DND-41 (cell line): ENCODE measurements at regions not wholly inside any gene's neighbourhood (a gene's known extent, or its start where the extent isn't known, plus 50 kb on each side); places are given as distances from the start of the nearest gene placed in this dataset.

Source experiments
- EZH2 ChIP-seq: IDR thresholded peaks from 3 replicates; pipeline ENCODE4 v1.6.1; 2012; ENCODE audit warnings: borderline replicate concordance, low read depth, mild to moderate bottlenecking, moderate library complexity, low read length, inconsistent platforms; ENCODE audit not compliant: severe bottlenecking
- TF ChIP-seq, protein P1 (sequence below): IDR thresholded peaks from 2 replicates; pipeline ENCODE4 v1.5.1; 2012; ENCODE audit warnings: borderline replicate concordance, low read length, moderate library complexity, mild to moderate bottlenecking; ENCODE audit not compliant: poor library complexity, severe bottlenecking; ENCODE audit errors: extremely low read depth

GRCh38 chr4:164383058-164383357, 370.9 kb upstream of the SMIM31 start:
- TF ChIP-seq, protein P1, sequence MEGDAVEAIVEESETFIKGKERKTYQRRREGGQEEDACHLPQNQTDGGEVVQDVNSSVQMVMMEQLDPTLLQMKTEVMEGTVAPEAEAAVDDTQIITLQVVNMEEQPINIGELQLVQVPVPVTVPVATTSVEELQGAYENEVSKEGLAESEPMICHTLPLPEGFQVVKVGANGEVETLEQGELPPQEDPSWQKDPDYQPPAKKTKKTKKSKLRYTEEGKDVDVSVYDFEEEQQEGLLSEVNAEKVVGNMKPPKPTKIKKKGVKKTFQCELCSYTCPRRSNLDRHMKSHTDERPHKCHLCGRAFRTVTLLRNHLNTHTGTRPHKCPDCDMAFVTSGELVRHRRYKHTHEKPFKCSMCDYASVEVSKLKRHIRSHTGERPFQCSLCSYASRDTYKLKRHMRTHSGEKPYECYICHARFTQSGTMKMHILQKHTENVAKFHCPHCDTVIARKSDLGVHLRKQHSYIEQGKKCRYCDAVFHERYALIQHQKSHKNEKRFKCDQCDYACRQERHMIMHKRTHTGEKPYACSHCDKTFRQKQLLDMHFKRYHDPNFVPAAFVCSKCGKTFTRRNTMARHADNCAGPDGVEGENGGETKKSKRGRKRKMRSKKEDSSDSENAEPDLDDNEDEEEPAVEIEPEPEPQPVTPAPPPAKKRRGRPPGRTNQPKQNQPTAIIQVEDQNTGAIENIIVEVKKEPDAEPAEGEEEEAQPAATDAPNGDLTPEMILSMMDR: no peak
- TF ChIP-seq EZH2: no peak
